Caco-2 (cell line): ENCODE measurements at regions not wholly inside any gene's neighbourhood (a gene's known extent, or its start where the extent isn't known, plus 50 kb on each side); places are given as distances from the start of the nearest gene placed in this dataset.

Experiments
- BruUV-seq: library from RNA; stranded (reverse); fragments of 400-500 nt; replicated peaks from 2 replicates; lab custom pipeline; 2021; lab: Mats Ljungman, UMichigan
- CTCF ChIA-PET: fragments of 300-600 bp; sonication (Branson Sonifier 250); formaldehyde crosslinking; loops from one replicate; lab custom pipeline; 2022; ENCODE audit warnings: antibody characterized with exemption; lab: Charles Lee
- POLR2A ChIA-PET: fragments of 300-600 bp; sonication (Branson Sonifier 250); formaldehyde crosslinking; loops from one replicate; lab custom pipeline; 2022; ENCODE audit warnings: antibody characterized with exemption; lab: Charles Lee
- DNase-seq, 2 experiments: peaks; one replicate each; pipeline versions ENCODE4 v3.0.0 to v3.0.0-alpha.2; 2020 to 2022
- H3K27me3 ChIP-seq: replicated peaks from 2 replicates; pipeline ENCODE4 v1.6.0; 2011; ENCODE audit warnings: low read length; ENCODE audit not compliant: control insufficient read depth, insufficient read depth
- H3K36me3 ChIP-seq: 2 replicates; pipeline ENCODE4 v1.5.1; 2011; ENCODE audit warnings: low read length; ENCODE audit not compliant: control insufficient read depth, insufficient read depth
- H3K4me1 ChIP-seq: fragments of 250-450 bp; sonication (Bioruptor Pico); 2 replicates; pipeline ENCODE4 v1.5.1; 2020; ENCODE audit warnings: mild to moderate bottlenecking
- H3K4me3 ChIP-seq: 2 replicates; pipeline ENCODE4 v1.5.1; 2011; ENCODE audit warnings: low read depth, mild to moderate bottlenecking, control low read depth, low read length
- H3K9me3 ChIP-seq: fragments of 250-450 bp; sonication (Bioruptor Pico); 2 replicates; pipeline ENCODE4 v1.5.1; 2020; ENCODE audit warnings: mild to moderate bottlenecking, moderate library complexity
- H3K27ac Mint-ChIP-seq: one replicate; pipeline ENCODE4 v1.8.0; 2022; ENCODE audit warnings: mixed read lengths; ENCODE audit not compliant: unreplicated experiment
- H3K27me3 Mint-ChIP-seq: one replicate; pipeline ENCODE4 v1.8.0; 2022; ENCODE audit warnings: mixed read lengths; ENCODE audit not compliant: insufficient read depth, unreplicated experiment
- H3K36me3 Mint-ChIP-seq: one replicate; pipeline ENCODE4 v1.8.0; 2022; ENCODE audit warnings: mild to moderate bottlenecking, mixed read lengths; ENCODE audit not compliant: insufficient read depth, unreplicated experiment
- H3K4me1 Mint-ChIP-seq: one replicate; pipeline ENCODE4 v1.8.0; 2022; ENCODE audit warnings: low read depth, mixed read lengths; ENCODE audit not compliant: unreplicated experiment
- H3K4me3 Mint-ChIP-seq: one replicate; pipeline ENCODE4 v1.8.0; 2022; ENCODE audit warnings: mild to moderate bottlenecking, moderate library complexity, mixed read lengths; ENCODE audit not compliant: unreplicated experiment
- H3K9me3 Mint-ChIP-seq: one replicate; pipeline ENCODE4 v1.8.0; 2022; ENCODE audit warnings: mixed read lengths; ENCODE audit not compliant: unreplicated experiment
- intact Hi-C: fragments of 100-400 bp; cut with micrococcal nuclease; formaldehyde crosslinking; loops from one replicate; pipeline ENCODE4 v1.10.0; 2022; ENCODE audit not compliant: unreplicated experiment
- TF ChIP-seq, protein P1 (sequence below), 2 experiments: fragments of 200-600 bp in 1 of 2; IDR thresholded peaks; 1 replicate in 1 of 2; 2 replicates in 1 of 2; pipeline versions ENCODE4 v1.5.1 to v1.8.0; 2011 to 2022; ENCODE audit warnings: antibody characterized with exemption in 1 of 2, control low read depth in 1 of 2, inconsistent platforms in 1 of 2, low read depth in 1 of 2, low read length in 1 of 2, mild to moderate bottlenecking in 1 of 2, moderate library complexity in 1 of 2; ENCODE audit not compliant: insufficient read depth in 1 of 2, severe bottlenecking in 1 of 2, unreplicated experiment in 1 of 2

GRCh38 chr5:124276166-124276565 lies 470.3 kb downstream of the ZNF608 start:
- H3K36me3 Mint-ChIP-seq = no peaks in the 10 kb centered on the region

GRCh38 chr5:124274949-124275348 lies 471.5 kb downstream of the ZNF608 start:
- no peak for DNase-seq

More at GRCh38 chr5:124276166-124276565, 470.3 kb downstream of the ZNF608 start:
- H3K4me1 Mint-ChIP-seq = peaks cover 7% of the 10 kb centered on the region
- H3K27me3 Mint-ChIP-seq = no peaks in the 10 kb centered on the region
- TF ChIP-seq, protein P1, sequence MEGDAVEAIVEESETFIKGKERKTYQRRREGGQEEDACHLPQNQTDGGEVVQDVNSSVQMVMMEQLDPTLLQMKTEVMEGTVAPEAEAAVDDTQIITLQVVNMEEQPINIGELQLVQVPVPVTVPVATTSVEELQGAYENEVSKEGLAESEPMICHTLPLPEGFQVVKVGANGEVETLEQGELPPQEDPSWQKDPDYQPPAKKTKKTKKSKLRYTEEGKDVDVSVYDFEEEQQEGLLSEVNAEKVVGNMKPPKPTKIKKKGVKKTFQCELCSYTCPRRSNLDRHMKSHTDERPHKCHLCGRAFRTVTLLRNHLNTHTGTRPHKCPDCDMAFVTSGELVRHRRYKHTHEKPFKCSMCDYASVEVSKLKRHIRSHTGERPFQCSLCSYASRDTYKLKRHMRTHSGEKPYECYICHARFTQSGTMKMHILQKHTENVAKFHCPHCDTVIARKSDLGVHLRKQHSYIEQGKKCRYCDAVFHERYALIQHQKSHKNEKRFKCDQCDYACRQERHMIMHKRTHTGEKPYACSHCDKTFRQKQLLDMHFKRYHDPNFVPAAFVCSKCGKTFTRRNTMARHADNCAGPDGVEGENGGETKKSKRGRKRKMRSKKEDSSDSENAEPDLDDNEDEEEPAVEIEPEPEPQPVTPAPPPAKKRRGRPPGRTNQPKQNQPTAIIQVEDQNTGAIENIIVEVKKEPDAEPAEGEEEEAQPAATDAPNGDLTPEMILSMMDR (IDR thresholded peaks at IDR 0.05; ENCODE audit: insufficient read depth in 1 of 2, low read depth in 1 of 2, low read length in 1 of 2, severe bottlenecking in 1 of 2, unreplicated experiment in 1 of 2) = no peak
- no TSS peak for BruUV-seq
- no peak for DNase-seq
- peaks cover 6% of the 10 kb centered on the region for H3K9me3 ChIP-seq
- peaks cover 18% of the 10 kb centered on the region for H3K9me3 Mint-ChIP-seq
- intact Hi-C loops = loop anchor here (5.0 kb wide), 1 partner anchor 234 kb away; no protein-coding TSS in a partner anchor
- no peaks in the 10 kb centered on the region for H3K27me3 ChIP-seq
- ChIA-PET POLR2A (no interaction called here), CTCF (no interaction called here)
- no peaks in the 10 kb centered on the region for H3K36me3 ChIP-seq
- H3K4me3 Mint-ChIP-seq = no peak overlapping the region
- H3K27ac Mint-ChIP-seq = no peak overlapping the region
- H3K4me1 ChIP-seq = peaks cover 23% of the 10 kb centered on the region
- H3K4me3 ChIP-seq = no peak overlapping the region

DNA sequence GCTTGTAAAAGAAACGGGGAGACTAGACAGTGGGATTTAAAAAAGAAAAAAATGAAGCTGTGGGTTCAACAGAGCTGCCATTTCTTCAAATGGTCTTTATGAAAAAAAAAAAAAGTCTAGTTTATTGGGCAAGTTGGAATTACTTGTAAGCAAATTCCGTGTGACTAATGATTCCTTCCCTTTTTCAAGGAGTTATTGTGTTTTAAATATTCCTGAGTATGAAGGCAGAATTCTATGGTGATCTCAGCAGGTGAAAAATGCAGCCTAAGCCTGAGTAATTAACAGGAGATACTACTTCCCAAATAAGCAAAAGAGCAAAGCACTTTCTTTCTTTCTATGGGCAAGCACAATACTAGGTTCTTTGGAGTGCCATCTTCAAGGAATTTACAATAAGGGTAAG lies 481.9 kb downstream of the ZNF608 start:
- no peak overlapping the region for H3K27ac Mint-ChIP-seq
- ChIA-PET CTCF (no interaction called here), POLR2A (no interaction called here)
- H3K4me1 Mint-ChIP-seq = no peaks in the 10 kb centered on the region
- no peaks in the 10 kb centered on the region for H3K27me3 Mint-ChIP-seq
- no peak overlapping the region for H3K4me3 ChIP-seq
- H3K36me3 Mint-ChIP-seq = no peaks in the 10 kb centered on the region
- no peaks in the 10 kb centered on the region for H3K9me3 Mint-ChIP-seq
- TF ChIP-seq, protein P1 (IDR thresholded peaks at IDR 0.05; ENCODE audit: insufficient read depth in 1 of 2, low read depth in 1 of 2, low read length in 1 of 2, severe bottlenecking in 1 of 2, unreplicated experiment in 1 of 2) = no peak
- no peaks in the 10 kb centered on the region for H3K9me3 ChIP-seq
- peaks cover 14% of the 10 kb centered on the region for H3K4me1 ChIP-seq
- BruUV-seq = no TSS peak
- no peak overlapping the region for H3K4me3 Mint-ChIP-seq
- H3K27me3 ChIP-seq = no peaks in the 10 kb centered on the region
- intact Hi-C loops = no loop called here
- DNase-seq = no peak
- H3K36me3 ChIP-seq = no peaks in the 10 kb centered on the region

More at GRCh38 chr5:124274949-124275348, 471.5 kb downstream of the ZNF608 start:
- ChIA-PET CTCF (no interaction called here), POLR2A (no interaction called here)
- Mint-ChIP-seq H3K27me3 (no peaks in the 10 kb centered on the region), H3K9me3 (peaks cover 18% of the 10 kb centered on the region), H3K4me3 (no peak overlapping the region), H3K27ac (no peak overlapping the region), H3K36me3 (no peaks in the 10 kb centered on the region), H3K4me1 (peaks cover 7% of the 10 kb centered on the region)
- no TSS peak for BruUV-seq
- Histone ChIP-seq H3K27me3 (no peaks in the 10 kb centered on the region), H3K36me3 (no peaks in the 10 kb centered on the region), H3K4me1 (peaks cover 23% of the 10 kb centered on the region), H3K9me3 (peaks cover 6% of the 10 kb centered on the region), H3K4me3 (no peak overlapping the region)
- intact Hi-C loops = loop anchor here (5.0 kb wide), 1 partner anchor 233 kb away; no protein-coding TSS in a partner anchor
- TF ChIP-seq, protein P1 (IDR thresholded peaks at IDR 0.05; ENCODE audit: insufficient read depth in 1 of 2, low read depth in 1 of 2, low read length in 1 of 2, severe bottlenecking in 1 of 2, unreplicated experiment in 1 of 2) = no peak
